Calu3 (cell line): ENCODE measurements at regions not wholly inside any gene's neighbourhood (a gene's known extent, or its start where the extent isn't known, plus 50 kb on each side); places are given as distances from the start of the nearest gene placed in this dataset.

Experiments used
- BruUV-seq: library from RNA; stranded (reverse); fragments of 400-500 nt; replicated peaks from 2 replicates; lab custom pipeline; 2021; lab: Mats Ljungman, UMichigan
- CTCF ChIA-PET: fragments of 300-600 bp; sonication (Branson Sonifier 250); formaldehyde crosslinking; loops from one replicate; lab custom pipeline; 2022; ENCODE audit warnings: antibody characterized with exemption; lab: Charles Lee
- DNase-seq: peaks from one replicate; pipeline ENCODE4 v3.0.0; 2022
- H3K27ac Mint-ChIP-seq: one replicate; pipeline ENCODE4 v1.8.0; 2022; ENCODE audit warnings: mixed read lengths; ENCODE audit not compliant: unreplicated experiment
- H3K27me3 Mint-ChIP-seq: one replicate; pipeline ENCODE4 v1.8.0; 2022; ENCODE audit warnings: mixed read lengths; ENCODE audit not compliant: unreplicated experiment
- H3K36me3 Mint-ChIP-seq: one replicate; pipeline ENCODE4 v1.8.0; 2022; ENCODE audit warnings: mild to moderate bottlenecking, moderate library complexity, mixed read lengths; ENCODE audit not compliant: insufficient read depth, unreplicated experiment
- H3K4me1 Mint-ChIP-seq: one replicate; pipeline ENCODE4 v1.8.0; 2022; ENCODE audit warnings: mild to moderate bottlenecking, low read depth, mixed read lengths; ENCODE audit not compliant: unreplicated experiment
- H3K4me3 Mint-ChIP-seq: one replicate; pipeline ENCODE4 v1.8.0; 2022; ENCODE audit warnings: mild to moderate bottlenecking, low read depth, moderate library complexity, mixed read lengths; ENCODE audit not compliant: unreplicated experiment
- H3K9me3 Mint-ChIP-seq: one replicate; pipeline ENCODE4 v1.8.0; 2022; ENCODE audit warnings: low read depth, mixed read lengths; ENCODE audit not compliant: unreplicated experiment
- intact Hi-C: fragments of 100-400 bp; cut with micrococcal nuclease; formaldehyde crosslinking; loops from one replicate; pipeline ENCODE4 v1.10.0; 2022; ENCODE audit not compliant: unreplicated experiment
- TF ChIP-seq, protein P1 (sequence below): fragments of 200-600 bp; IDR thresholded peaks from one replicate; pipeline ENCODE4 v1.8.0; 2022; ENCODE audit warnings: antibody characterized with exemption; ENCODE audit not compliant: unreplicated experiment

DNA sequence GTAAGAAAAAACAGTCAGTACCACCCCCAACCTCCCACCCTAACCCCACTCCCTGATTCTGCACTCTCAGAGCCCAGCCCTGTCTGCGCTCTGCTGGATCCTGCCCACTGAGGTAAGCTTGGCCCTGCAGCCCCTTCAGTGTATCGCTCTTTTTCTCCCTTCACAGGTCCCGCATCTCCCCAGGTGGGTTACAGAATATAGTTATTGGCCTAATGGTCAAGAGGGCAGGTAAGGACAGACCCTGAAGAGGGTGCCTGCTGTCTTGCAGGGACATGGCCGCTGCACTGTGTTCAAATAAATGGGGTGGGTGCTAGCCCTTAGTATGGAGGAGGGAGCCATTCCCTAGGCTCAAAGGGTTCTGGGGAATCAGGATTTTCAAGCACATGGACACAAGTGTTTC is 135.7 kb downstream of the ADSS2 start:
- TF ChIP-seq, protein P1, sequence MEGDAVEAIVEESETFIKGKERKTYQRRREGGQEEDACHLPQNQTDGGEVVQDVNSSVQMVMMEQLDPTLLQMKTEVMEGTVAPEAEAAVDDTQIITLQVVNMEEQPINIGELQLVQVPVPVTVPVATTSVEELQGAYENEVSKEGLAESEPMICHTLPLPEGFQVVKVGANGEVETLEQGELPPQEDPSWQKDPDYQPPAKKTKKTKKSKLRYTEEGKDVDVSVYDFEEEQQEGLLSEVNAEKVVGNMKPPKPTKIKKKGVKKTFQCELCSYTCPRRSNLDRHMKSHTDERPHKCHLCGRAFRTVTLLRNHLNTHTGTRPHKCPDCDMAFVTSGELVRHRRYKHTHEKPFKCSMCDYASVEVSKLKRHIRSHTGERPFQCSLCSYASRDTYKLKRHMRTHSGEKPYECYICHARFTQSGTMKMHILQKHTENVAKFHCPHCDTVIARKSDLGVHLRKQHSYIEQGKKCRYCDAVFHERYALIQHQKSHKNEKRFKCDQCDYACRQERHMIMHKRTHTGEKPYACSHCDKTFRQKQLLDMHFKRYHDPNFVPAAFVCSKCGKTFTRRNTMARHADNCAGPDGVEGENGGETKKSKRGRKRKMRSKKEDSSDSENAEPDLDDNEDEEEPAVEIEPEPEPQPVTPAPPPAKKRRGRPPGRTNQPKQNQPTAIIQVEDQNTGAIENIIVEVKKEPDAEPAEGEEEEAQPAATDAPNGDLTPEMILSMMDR: no peak
- no peaks in the 10 kb centered on the region for H3K36me3 Mint-ChIP-seq
- H3K27ac Mint-ChIP-seq: no peak overlapping the region
- CTCF ChIA-PET: no interaction called here
- H3K27me3 Mint-ChIP-seq: no peaks in the 10 kb centered on the region
- H3K4me3 Mint-ChIP-seq: no peak overlapping the region
- H3K9me3 Mint-ChIP-seq: peaks cover 5% of the 10 kb centered on the region
- intact Hi-C loops: no loop called here
- no peak for DNase-seq
- no TSS peak for BruUV-seq
- peaks cover 17% of the 10 kb centered on the region for H3K4me1 Mint-ChIP-seq

DNA sequence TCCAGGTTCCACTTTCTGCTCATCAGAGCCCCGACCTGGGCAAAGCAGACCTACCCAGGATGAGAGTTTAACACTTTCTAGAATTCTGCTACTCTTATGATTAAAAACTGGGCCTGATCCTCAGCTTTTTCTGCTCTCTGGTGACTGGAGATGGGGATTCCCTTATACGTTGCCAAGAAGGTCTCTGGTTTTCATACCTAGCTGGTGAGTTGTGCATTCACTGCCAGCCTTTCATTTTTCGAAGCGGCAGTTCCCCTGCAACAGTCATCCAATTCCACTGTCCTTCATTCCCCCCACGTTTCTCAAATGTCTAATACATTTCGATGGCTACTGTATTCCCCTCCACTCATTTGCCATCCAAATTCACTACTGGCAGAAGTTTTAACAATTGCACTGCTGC is 135.3 kb downstream of the ADSS2 start:
- intact Hi-C loops: no loop called here
- no peak for DNase-seq
- no TSS peak for BruUV-seq
- CTCF ChIA-PET: no interaction called here
- Mint-ChIP-seq H3K27ac (no peak overlapping the region), H3K4me1 (peaks cover 17% of the 10 kb centered on the region), H3K4me3 (no peak overlapping the region), H3K27me3 (no peaks in the 10 kb centered on the region), H3K9me3 (peaks cover 3% of the 10 kb centered on the region), H3K36me3 (no peaks in the 10 kb centered on the region)
- TF ChIP-seq, protein P1: no peak

DNA sequence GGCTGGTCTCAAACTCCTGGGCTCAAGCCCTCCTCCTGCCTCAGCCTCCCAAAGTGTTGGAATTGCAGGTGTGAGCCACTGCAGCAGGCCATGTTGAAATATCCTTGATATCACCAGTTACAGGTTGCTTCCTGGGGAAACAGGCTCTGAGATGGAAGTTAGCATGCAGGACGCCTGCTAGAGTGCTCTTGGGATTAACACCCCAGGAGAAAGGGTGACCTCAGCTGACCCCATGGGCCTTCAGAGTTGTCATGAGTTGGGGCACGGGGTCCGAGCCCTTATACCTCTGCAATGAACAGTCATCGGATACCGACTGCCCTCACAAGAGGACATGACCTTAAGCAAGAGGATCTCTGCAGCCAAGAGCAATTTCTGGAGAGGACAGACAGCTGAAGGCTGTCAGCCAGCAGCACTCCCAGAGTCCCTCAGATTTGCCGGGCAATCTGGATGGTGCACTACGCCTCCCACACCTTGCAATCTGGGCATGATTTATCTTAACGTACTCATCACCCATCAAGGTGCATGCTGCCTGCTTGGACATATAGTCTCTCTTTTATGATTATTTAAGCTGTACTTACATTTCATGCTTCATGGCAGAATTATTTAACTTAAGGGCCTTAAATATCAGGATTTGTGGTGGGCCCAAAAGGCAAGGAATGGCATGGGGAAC is 134.6 kb downstream of the ADSS2 start:
- no peak for DNase-seq
- H3K4me3 Mint-ChIP-seq: no peak overlapping the region
- intact Hi-C loops: no loop called here
- no TSS peak for BruUV-seq
- TF ChIP-seq, protein P1: no peak
- peaks cover 2% of the 10 kb centered on the region for H3K36me3 Mint-ChIP-seq
- no peaks in the 10 kb centered on the region for H3K27me3 Mint-ChIP-seq
- H3K4me1 Mint-ChIP-seq: peaks cover 17% of the 10 kb centered on the region
- peaks cover 3% of the 10 kb centered on the region for H3K9me3 Mint-ChIP-seq
- CTCF ChIA-PET: no interaction called here
- no peak overlapping the region for H3K27ac Mint-ChIP-seq

DNA sequence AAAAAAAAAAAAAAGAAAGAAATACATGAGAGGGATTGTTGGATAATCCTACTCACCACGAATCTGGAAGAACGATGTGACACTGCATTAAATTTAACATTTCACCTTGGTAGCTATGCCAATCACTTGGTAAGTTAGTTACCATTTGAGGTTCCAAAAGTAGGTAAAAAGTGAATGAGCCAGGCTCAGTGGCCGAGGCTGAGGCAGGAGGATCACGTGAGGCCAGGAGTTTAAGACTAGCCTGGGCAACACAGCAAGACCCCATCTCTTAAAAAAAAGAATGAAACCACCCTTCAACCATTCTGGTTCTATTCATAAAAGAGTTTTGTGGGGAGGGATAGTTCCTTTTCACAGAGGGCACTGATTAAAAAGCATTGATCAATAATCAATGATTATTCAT is 133.6 kb downstream of the ADSS2 start:
- CTCF ChIA-PET: no interaction called here
- H3K27ac Mint-ChIP-seq: no peak overlapping the region
- no peak for DNase-seq
- H3K4me1 Mint-ChIP-seq: peaks cover 26% of the 10 kb centered on the region
- H3K9me3 Mint-ChIP-seq: peaks cover 3% of the 10 kb centered on the region
- peaks cover 11% of the 10 kb centered on the region for H3K36me3 Mint-ChIP-seq
- TF ChIP-seq, protein P1: no peak
- H3K4me3 Mint-ChIP-seq: no peak overlapping the region
- no peaks in the 10 kb centered on the region for H3K27me3 Mint-ChIP-seq
- BruUV-seq: no TSS peak
- intact Hi-C loops: no loop called here
